HG03064 (cell line): ENCODE measurements at regions not wholly inside any gene's neighbourhood (a gene's known extent, or its start where the extent isn't known, plus 50 kb on each side); places are given as distances from the start of the nearest gene placed in this dataset.
"Not testable (repeated sequence)": the region's sequence is repeated elsewhere in the genome, so short reads cannot be mapped to it uniquely, and the experiment has no call there.

ENCODE experiments used
- ATAC-seq: cut with Tn5 transposase; IDR thresholded peaks from one replicate; pipeline ENCODE4 v1.9.1; 2021; ENCODE audit warnings: low read depth; ENCODE audit not compliant: unreplicated experiment

- ATAC-seq, result no peak
Measured at GRCh38 chr2:180840641-180841040, 139.8 kb upstream of the UBE2E3 start.

DNA sequence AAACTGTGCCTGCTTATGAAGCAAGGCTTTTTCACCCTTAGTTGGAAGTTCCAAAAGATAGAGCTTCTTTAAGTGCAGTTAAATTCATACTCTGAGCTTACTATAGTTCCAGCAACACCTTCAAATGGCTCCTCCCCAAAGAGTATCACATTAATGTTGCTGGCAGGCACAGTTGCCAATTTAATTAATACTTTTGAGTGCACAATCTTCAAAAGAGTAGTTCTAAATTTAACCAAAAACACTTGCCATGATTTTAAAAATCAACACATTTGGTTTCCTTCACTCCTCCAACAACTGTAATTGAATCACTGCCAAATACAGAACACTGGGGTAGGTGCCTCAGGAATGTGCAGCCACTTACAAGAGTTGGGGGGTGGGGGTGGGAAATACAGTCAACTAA lies 150.6 kb upstream of the UBE2E3 start:
- no peak for ATAC-seq

- no peak for ATAC-seq
Measured at GRCh38 chr2:180829261-180829660, 151.1 kb upstream of the UBE2E3 start.

DNA sequence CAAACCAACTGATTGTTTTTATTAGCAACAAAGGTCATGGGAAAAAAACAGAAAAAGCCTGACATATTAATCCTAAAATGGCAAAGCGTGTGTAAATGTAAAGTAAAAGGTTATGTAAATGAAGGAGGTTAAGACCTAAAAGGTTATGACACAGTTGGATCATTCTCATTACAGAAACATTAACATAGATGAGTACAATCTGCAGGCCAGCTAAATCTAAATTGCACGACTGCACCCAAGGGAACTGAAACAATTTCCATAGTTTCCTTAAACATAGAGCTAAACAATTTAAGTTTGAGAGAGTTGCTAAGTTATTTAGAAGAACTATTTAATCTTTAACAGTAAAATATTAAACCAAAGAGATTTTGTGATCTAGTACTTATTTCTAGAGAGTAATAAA lies 151.6 kb upstream of the UBE2E3 start:
- no peak for ATAC-seq

DNA sequence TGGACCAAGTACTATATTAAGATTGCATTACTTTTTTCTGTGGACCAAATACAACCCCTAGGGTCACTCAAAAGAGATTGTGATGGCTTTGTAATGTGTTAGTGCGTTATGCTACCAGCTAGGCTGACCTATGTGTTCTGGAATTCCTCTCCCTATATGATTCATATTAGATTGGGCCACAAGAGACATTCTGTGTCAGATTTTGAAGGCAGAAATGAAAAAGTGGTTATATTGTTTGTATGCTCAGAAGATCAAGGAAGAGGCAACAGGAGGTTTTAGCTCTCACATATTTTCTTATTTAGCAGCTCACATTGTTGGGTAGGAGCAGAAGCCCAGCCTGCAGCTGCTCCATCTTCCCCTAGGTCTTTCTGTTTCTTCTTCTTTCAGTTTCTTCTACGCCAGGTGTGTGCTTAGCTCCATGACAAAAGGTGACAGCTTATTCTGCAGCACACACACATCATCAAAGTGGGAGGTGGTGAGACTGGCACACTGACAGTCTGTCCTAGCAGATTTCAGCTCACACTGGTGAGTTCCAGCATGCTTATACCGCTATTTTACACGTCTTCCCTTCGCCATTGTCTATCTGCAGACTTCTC lies 156.8 kb upstream of the UBE2E3 start:
- ATAC-seq, result no peak

- no peak for ATAC-seq
Measured at GRCh38 chr2:180819106-180819505, 161.3 kb upstream of the UBE2E3 start.

GRCh38 chr2:180818700-180819099 lies 161.7 kb upstream of the UBE2E3 start:
- ATAC-seq, result not testable (repeated sequence)

- ATAC-seq, result no peak
Measured at GRCh38 chr2:180799141-180799540, 181.3 kb upstream of the UBE2E3 start.

- no peak for ATAC-seq
Measured at GRCh38 chr2:180790891-180791290, 189.5 kb upstream of the UBE2E3 start.

DNA sequence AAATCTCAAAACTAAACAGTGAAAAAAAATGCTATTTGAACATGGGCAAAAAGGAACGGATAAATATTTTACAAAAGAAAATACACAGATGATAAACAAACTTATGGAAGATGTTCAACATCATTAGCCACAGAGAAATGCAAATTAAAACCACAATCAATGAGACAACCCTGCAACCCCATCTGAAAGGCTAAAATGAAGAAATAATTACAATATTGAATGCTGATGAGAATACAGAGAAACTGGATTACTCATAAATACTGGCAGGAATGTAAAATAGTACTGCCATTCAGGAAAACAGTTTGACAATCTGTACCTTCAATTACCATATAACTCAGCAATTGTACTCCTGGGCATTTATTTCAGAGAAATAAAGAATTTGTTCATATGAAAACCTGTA lies 193.1 kb upstream of the UBE2E3 start:
- no peak for ATAC-seq

DNA sequence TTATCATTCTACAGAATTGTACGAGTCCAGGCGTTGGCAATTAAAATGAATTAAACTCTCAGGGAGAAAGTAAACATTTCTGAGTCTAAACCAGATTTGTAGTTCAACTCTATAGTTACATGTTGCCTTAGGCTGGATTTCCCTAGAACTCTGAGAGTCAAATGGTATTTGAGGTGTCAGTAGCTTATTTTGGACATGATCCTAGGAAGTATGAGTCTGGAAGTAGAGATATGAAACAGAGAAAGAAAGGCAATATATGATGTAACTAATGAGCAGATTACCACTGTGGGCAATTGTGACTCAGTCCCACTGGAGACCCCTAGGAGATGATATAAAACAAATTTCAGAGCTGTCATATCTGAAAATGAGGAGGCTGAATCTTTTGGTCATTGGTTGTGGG lies 199.1 kb upstream of the UBE2E3 start:
- no peak for ATAC-seq

- ATAC-seq, result no peak
Measured at GRCh38 chr2:180778291-180778690, 202.1 kb upstream of the UBE2E3 start.

- ATAC-seq, result no peak
Measured at GRCh38 chr2:180776921-180777320, 203.5 kb upstream of the UBE2E3 start.

GRCh38 chr2:180775711-180776110 lies 204.7 kb upstream of the UBE2E3 start:
- ATAC-seq, result no peak

DNA sequence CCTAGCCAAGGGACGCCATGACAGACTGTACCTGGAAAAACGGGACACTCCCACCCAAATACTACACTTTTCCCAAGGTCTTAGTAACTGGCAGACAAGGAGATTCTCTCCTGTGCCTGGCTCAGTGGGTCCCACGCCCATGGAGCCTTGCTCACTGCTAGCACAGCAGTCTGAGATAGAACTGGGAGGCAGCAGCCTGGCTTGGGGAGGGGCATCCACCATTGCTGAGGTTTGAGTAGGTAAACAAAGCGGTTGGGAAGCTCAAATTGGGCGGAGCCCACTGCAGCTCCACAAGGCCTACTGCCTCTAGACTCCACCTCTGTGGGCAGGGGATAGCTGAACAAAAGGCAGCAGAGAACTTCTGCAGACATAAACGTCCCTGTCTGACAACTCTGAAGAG lies 215.1 kb upstream of the UBE2E3 start:
- not testable (repeated sequence) for ATAC-seq

- ATAC-seq, result no peak
Measured at GRCh38 chr2:180763263-180763989, 217.0 kb upstream of the UBE2E3 start.

DNA sequence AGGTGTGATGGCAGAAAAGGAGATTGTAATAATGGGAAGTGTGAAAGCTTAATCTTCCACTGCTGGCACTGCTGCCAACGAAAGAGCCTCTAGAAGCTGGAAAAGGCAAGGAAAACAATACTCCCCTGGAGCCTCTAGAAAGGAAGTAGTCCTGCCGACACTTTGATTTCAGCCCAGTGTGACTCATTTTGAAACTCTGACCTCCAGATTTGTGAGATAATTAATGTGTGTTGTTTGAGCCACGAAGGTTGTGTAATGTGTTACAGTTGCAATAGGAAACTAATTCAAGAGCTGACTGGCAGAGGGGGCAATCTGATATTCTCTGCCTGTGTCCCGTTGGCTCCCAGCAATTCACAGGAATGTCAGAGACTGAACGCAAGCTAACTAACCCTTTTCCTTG lies 219.2 kb upstream of the UBE2E3 start:
- ATAC-seq, result no peak

DNA sequence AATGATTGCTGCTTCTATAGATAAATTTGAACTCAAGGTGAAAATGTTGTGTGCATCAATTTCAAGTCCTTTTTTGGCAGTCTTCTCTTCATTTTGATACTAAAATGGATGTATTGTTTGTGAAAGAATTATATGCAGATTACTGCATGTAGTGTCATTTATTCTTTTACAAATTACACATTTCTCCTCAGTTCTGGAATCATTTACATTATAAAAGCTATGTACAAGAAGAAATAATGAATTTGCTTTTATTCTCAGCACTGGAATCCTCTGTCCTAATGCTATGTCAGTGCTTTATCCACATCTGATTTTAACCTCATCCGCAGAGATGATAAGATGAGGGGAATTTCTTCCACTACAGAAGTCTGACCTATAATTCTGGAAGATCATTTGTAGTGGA lies 220.8 kb upstream of the UBE2E3 start:
- ATAC-seq, result no peak

- no peak for ATAC-seq
Measured at GRCh38 chr2:180753809-180754761, 226.3 kb upstream of the UBE2E3 start.

DNA sequence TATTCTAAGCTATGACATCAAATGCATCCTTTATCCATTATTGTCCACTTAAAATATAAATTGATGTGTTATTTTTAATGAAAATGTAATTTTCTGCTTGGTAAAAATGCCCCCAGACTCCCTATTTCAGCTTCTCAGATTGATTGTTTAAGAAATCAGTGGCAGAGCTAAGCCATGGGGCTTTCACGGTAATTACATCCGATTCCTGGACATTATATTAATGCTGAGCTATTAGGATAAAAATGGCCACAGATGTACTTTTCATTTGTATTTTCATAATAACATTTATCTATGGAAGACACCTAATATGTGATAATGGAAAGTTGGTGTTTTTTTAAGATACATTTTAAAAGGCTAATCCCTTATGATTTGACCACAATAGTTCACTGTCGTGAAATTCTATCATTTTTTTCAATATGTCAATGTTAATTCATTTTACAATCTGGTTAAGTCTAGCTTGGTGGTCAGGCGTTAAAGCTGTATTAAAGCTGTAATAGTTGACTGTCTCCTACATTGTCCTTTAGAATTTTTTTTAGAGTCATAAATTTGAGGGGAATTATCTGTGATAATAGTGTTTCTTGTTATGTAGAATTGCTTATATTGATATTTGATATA lies 229.0 kb upstream of the UBE2E3 start:
- no peak for ATAC-seq

DNA sequence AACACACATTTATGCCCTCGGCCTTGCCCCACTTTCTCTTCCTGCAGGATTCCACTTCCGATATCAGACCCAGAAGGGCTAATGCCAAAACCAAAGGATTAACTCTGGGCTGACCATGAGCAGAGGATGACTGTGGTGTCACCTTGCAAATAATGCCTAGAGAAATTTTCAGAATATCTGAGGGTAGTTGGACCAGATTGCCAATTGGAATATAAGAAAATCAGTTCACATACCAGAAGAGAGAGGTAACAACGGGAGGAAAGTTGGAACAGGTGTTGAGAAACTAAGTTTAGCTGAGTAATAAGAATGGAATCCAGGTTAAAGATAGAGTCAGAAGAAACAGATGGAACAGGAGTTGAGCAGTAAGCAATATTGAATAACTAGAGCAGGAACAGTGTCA lies 232.7 kb upstream of the UBE2E3 start:
- no peak for ATAC-seq
